NCI-H69 (cell line): ENCODE measurements at regions not wholly inside any gene's neighbourhood (a gene's known extent, or its start where the extent isn't known, plus 50 kb on each side); places are given as distances from the start of the nearest gene placed in this dataset.
"Not testable (repeated sequence)": the region's sequence is repeated elsewhere in the genome, so short reads cannot be mapped to it uniquely, and the experiment has no call there.

Experiments used
- DNase-seq: peaks from one replicate; lab custom pipeline; 2025; lab: John Stamatoyannopoulos, UW

DNA sequence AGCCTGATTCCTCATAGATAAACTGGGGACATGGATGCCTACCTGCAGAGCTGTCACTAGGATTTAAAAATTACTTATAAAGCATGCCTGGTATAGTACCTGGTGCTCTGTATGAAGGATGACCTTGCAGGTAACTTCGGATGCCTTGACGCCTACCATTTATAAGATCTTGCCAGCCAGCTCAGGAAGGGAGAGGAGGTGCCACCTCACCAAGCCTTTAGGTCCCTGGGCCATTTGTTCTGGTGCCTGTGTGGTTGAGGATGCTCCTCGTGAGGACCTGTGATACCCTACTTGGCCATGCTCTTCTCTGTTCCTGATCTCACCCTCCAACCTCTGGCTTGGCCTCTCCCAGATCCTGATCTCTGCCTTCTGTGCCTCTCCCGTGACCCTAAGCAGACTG, 85.2 kb downstream of the FDX1 start:
- DNase-seq: no peak

DNA sequence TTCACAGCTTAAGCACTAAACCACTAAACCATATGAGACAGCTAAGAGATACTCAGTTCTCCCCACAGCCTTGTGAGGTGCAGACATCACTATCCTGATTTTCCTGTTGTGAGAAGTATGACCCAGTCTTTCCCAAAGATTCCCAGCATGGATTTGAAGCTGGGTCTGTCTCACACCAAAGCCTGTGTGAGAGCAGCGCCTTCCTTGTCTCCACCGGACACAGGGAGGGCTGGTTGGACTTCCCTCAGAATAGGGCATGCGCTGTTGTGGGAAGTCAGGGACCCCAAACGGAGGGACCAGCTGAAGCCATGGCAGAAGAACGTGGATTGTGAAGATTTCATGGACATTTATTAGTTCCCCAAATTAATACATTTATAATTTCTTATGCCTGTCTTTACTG, 87.6 kb downstream of the FDX1 start:
- DNase-seq: not testable (repeated sequence)

DNA sequence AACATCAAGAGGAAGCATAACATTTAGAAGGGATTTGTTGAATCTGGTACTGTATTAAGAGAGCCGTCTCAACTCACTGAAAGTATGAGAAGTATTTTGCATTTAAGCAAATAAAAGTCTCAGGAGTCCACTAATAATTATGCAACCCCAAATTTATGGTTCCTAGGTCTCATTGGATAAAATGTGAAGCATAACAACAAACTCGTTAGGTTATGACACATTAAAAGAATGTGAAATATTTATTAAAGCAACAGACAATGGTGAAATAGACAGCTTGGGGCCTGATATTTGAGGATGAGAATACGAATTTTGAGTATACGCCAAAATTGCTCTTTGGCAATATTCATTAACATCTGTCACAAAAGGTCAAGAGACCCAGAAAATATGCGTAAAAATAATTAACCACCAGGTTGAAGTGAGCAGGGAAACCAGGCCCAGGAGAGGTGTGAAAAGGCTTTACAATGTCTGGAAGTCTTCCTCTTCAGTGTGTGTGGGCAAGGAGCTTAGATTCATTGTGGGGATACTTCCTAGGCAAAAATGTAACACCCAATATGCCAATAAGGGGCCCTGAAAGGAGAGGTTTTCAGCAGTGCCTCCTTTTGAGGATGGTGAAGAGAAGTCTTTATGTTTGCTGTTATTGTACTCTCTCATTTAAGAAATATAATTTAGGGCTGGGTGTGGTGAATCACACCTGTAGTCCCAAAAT, 89.2 kb downstream of the FDX1 start:
- DNase-seq: no peak

DNA sequence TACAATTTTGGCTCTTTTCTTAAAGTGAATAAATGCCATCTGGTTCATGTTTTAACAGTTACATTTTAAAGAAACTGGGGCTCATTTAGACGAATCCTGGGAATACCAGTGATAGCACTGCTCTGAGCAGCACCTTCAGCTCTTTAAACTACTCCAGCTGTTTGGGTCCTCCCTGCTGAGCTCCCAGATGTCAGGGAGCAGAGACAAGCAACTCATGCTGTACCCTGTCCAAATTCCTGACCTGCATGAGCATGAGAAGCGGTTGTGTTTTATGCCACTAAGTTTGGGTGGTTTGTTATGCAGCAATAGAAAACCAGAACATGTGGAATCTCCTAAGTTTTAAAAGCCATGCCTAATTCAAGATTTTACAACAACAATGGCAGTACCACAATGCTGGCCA, 90.0 kb downstream of the FDX1 start:
- DNase-seq: no peak

DNA sequence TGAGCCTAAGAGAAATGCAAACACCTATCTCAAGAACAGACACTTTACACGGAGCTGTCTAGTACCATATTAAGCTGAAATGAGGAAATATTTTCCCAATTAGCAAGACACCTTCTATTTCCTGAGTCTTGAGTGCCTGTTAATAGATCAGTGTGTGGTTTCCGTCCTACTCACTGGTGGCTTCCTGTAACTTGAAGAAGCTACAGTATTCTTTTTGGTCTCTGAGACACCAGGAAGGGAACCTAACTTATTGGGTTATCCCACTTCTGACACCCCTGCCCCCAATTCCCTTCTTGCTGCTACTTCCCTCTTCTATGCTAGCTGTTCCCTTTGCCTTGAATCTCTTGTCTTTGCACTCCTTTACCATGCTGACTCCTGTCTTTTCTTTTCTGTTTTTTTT, 92.7 kb downstream of the FDX1 start:
- no peak for DNase-seq

DNA sequence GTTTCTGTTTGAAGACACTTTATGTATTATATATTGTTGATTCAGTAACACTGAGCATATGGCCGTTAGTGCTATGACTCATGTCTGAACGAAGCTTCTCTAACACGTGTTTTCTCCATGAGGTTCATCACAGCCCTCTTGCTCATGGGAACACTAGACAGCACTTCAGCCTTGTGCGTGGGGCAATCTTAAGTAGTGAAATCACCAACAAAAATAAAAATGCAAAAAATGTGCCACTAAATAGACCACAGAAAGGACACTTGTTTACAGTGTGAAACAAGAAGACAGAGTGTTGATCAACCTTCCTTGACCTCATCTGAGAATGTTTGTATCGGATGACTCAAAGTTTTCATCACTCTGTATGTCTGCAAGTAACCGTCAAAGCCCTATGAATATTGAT, 94.5 kb downstream of the FDX1 start:
- peak; percentile 67 for DNase-seq

DNA sequence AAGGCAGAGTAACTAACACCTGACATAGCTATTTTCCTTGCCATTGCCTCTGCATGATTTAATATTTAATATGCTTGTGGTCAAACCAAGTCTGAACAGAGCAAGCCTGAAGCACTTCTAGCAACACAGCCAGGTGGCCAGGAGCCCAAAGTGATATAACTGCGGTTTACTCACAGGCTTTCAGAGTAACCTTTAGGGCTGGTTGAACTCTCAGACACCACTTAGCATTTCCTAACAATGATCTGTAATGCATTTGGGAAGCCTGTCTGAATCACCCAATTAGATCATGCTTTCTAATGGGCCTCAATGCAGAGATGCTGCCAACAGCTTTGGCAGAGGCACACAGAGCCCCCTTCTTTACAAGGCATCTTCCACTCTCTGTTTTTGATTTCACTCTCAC, 96.1 kb downstream of the FDX1 start:
- peak; percentile 61 for DNase-seq

DNA sequence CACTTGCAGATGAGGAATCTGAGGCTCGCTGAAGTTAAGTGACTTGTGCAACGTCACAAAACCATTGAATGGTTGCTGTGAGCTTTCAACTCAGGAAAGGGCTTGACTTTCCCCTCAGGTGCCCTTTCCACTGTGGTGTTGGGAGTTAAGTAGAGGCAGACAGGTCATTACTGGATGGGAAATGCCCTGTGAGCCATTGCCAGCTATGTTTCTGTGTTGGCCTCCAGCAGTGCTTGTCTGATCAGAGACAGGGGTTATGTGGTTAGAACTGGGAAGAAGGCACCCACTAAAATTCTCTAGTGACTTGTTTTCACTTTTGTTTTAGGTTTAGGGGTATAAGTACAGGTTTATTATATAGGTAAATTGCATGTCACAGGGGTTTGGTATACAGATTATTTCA, 96.6 kb downstream of the FDX1 start:
- DNase-seq: no peak
